ENCODE measurements at regions not wholly inside any gene's neighbourhood (a gene's known extent, or its start where the extent isn't known, plus 50 kb on each side); places are given as distances from the start of the nearest gene placed in this dataset.

DNA sequence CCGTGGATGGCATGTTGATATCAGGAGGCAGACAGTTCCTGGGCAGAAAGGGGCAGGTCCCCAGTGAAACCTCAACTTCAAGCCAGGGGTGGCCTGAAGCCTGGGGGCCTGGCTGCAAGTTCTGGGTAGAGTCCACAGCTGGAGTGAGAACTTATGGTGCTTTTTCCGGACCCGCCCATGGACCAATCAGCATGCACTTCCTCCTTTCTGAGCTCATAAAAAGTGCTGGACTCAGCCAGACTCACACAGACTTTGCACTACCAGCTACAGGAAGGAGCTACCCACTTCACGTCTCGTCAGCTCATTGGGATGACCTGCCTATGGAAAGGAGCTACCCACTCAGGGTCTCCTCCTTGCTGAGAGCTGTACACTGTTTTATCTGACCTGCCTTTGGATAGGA, 183.1 kb upstream of the MC4R start:
- POLR2A ChIA-PET = no interaction called here
- ATAC-seq (no peak), DNase-seq (ENCODE audit: low read depth, low spot score) (no peak)
- TF ChIP-seq SIN3A (IDR thresholded peaks at IDR 0.05; ENCODE audit: borderline replicate concordance, insufficient read depth, low read depth, low read length) = no peak
- no peak for TF ChIP-seq TCF7L2 (IDR thresholded peaks at IDR 0.05; ENCODE audit: low read depth, low read length)
- TF ChIP-seq, protein P1, sequence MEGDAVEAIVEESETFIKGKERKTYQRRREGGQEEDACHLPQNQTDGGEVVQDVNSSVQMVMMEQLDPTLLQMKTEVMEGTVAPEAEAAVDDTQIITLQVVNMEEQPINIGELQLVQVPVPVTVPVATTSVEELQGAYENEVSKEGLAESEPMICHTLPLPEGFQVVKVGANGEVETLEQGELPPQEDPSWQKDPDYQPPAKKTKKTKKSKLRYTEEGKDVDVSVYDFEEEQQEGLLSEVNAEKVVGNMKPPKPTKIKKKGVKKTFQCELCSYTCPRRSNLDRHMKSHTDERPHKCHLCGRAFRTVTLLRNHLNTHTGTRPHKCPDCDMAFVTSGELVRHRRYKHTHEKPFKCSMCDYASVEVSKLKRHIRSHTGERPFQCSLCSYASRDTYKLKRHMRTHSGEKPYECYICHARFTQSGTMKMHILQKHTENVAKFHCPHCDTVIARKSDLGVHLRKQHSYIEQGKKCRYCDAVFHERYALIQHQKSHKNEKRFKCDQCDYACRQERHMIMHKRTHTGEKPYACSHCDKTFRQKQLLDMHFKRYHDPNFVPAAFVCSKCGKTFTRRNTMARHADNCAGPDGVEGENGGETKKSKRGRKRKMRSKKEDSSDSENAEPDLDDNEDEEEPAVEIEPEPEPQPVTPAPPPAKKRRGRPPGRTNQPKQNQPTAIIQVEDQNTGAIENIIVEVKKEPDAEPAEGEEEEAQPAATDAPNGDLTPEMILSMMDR (IDR thresholded peaks at IDR 0.05) = no peak
- TF ChIP-seq, protein P2, sequence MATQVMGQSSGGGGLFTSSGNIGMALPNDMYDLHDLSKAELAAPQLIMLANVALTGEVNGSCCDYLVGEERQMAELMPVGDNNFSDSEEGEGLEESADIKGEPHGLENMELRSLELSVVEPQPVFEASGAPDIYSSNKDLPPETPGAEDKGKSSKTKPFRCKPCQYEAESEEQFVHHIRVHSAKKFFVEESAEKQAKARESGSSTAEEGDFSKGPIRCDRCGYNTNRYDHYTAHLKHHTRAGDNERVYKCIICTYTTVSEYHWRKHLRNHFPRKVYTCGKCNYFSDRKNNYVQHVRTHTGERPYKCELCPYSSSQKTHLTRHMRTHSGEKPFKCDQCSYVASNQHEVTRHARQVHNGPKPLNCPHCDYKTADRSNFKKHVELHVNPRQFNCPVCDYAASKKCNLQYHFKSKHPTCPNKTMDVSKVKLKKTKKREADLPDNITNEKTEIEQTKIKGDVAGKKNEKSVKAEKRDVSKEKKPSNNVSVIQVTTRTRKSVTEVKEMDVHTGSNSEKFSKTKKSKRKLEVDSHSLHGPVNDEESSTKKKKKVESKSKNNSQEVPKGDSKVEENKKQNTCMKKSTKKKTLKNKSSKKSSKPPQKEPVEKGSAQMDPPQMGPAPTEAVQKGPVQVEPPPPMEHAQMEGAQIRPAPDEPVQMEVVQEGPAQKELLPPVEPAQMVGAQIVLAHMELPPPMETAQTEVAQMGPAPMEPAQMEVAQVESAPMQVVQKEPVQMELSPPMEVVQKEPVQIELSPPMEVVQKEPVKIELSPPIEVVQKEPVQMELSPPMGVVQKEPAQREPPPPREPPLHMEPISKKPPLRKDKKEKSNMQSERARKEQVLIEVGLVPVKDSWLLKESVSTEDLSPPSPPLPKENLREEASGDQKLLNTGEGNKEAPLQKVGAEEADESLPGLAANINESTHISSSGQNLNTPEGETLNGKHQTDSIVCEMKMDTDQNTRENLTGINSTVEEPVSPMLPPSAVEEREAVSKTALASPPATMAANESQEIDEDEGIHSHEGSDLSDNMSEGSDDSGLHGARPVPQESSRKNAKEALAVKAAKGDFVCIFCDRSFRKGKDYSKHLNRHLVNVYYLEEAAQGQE (IDR thresholded peaks at IDR 0.05; ENCODE audit: insufficient read depth in 1 of 2, low read depth in 2 of 2, low read length in 1 of 2) = no peak
- TF ChIP-seq POLR2AphosphoS5 (IDR thresholded peaks at IDR 0.05; ENCODE audit: low read depth, low read length) = no peak
- Histone ChIP-seq H3K27me3 (ENCODE audit: control insufficient read depth, insufficient read depth, low read length) (no peaks in the 10 kb centered on the region), H3K4me1 (ENCODE audit: control insufficient read depth, insufficient read depth, low read length) (no peaks in the 10 kb centered on the region), H3K36me3 (ENCODE audit: control insufficient read depth, insufficient read depth, low read length) (no peaks in the 10 kb centered on the region), H3K27ac (ENCODE audit: low read length) (no peak overlapping the region), H3K4me3 (ENCODE audit: low read depth in 2 of 2, low read length in 2 of 2) (no peak overlapping the region), H3K9me3 (ENCODE audit: control insufficient read depth, insufficient read depth, low read depth, low read length) (no peaks in the 10 kb centered on the region)
- in situ Hi-C loops (cut with HindIII; ENCODE audit: low pct_unique_long_range_greater_than_20kb, low sequenced_read_pairs) = no loop called here
- CTCF ChIA-PET = interaction anchor here (0.5 kb wide), 1 partner anchor 300 kb away, joined by 3 read pairs; no protein-coding TSS in a partner anchor
- intact Hi-C loops (cut with micrococcal nuclease; ENCODE audit: unreplicated experiment) = no loop called here
- no TSS peak for BruUV-seq (replicated peaks)

DNA sequence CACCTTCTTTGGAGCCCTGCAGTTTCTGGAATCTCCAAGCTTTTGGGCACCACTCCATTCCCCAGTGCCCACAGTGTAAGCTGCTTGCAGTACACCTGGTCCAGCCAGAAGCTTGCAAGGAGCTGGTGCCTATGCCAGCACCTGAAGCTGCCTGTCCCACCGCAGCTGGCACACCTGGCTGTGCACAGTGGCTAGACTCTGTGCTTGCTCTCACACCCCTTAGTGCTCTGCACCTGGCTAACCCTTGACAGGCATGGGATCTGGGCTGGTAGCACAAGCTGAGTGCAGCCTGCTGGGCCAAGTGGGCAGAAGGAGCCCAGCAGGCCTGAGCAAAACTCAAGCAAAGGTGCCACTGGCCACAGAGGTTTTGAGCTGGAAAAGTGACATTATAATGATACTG, 183.8 kb upstream of the MC4R start:
- no peak overlapping the region for H3K27ac ChIP-seq (ENCODE audit: low read length)
- no peaks in the 10 kb centered on the region for H3K9me3 ChIP-seq (ENCODE audit: control insufficient read depth, insufficient read depth, low read depth, low read length)
- H3K36me3 ChIP-seq (ENCODE audit: control insufficient read depth, insufficient read depth, low read length) = no peaks in the 10 kb centered on the region
- H3K27me3 ChIP-seq (ENCODE audit: control insufficient read depth, insufficient read depth, low read length) = no peaks in the 10 kb centered on the region
- DNase-seq (ENCODE audit: low read depth, low spot score) (no peak), ATAC-seq (no peak)
- ChIA-PET POLR2A (no interaction called here), CTCF (interaction anchor here (0.5 to 0.6 kb wide), 2 partner anchors 300 to 446 kb away, joined by 3 read pairs; no protein-coding TSS in a partner anchor)
- H3K4me1 ChIP-seq (ENCODE audit: control insufficient read depth, insufficient read depth, low read length) = no peaks in the 10 kb centered on the region
- BruUV-seq (replicated peaks) = no TSS peak
- TF ChIP-seq SIN3A (IDR thresholded peaks at IDR 0.05; ENCODE audit: borderline replicate concordance, insufficient read depth, low read depth, low read length) (no peak), TCF7L2 (IDR thresholded peaks at IDR 0.05; ENCODE audit: low read depth, low read length) (no peak), POLR2AphosphoS5 (IDR thresholded peaks at IDR 0.05; ENCODE audit: low read depth, low read length) (no peak)
- TF ChIP-seq, protein P2 (IDR thresholded peaks at IDR 0.05; ENCODE audit: insufficient read depth in 1 of 2, low read depth in 2 of 2, low read length in 1 of 2) = no peak
- TF ChIP-seq, protein P1 (IDR thresholded peaks at IDR 0.05) = no peak
- intact Hi-C loops (cut with micrococcal nuclease; ENCODE audit: unreplicated experiment) = no loop called here
- in situ Hi-C loops (cut with HindIII; ENCODE audit: low pct_unique_long_range_greater_than_20kb, low sequenced_read_pairs) = no loop called here
- H3K4me3 ChIP-seq (ENCODE audit: low read depth in 2 of 2, low read length in 2 of 2) = no peak overlapping the region
